ENCODE measurements at regions not wholly inside any gene's neighbourhood (a gene's known extent, or its start where the extent isn't known, plus 50 kb on each side); places are given as distances from the start of the nearest gene placed in this dataset.

DNA sequence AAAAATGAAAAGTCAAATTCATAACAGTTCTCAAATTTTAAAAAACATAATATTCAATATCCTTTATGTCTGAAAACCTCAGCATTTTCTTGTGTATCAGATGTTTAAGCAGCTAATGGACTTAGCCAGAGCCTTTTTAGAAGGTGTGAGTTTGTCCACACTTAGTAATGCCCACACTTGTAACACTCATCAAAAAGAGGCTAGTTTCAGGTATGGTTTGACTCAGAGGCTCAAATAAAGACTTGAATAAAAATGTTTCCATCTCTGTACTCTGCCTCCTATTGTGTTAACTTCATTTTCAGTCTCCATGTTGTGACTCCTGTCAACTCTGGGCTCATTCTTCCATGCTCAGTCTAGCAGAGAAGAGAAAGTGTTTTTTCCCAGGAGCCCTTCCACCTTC, 311.6 kb downstream of the IRS1 start:
- Histone ChIP-seq H3K79me2 (ENCODE audit: insufficient read depth, low read length) (no peaks in the 10 kb centered on the region), H3K27me3 (ENCODE audit: insufficient read depth, low read length) (no peaks in the 10 kb centered on the region), H3K4me3 (ENCODE audit: low read depth, low read length, poor library complexity, severe bottlenecking) (no peak overlapping the region), H3K9me3 (ENCODE audit: low read length) (no peaks in the 10 kb centered on the region), H3K36me3 (ENCODE audit: insufficient read depth, low read length) (no peaks in the 10 kb centered on the region), H3K9ac (ENCODE audit: low read length) (no peak overlapping the region), H3K9me2 (ENCODE audit: low read depth, low read length) (no peaks in the 10 kb centered on the region), H2AFZ (ENCODE audit: low read length) (no peak overlapping the region), H3K4me2 (ENCODE audit: low read length) (no peak overlapping the region), H3F3A (ENCODE audit: insufficient read depth, low read length) (no peaks in the 10 kb centered on the region), H3K27ac (ENCODE audit: low read depth, low read length, poor library complexity, severe bottlenecking) (no peak overlapping the region), H4K20me1 (ENCODE audit: insufficient read depth, low read length) (no peaks in the 10 kb centered on the region), H3K4me1 (ENCODE audit: insufficient read depth, low read length, severe bottlenecking) (no peaks in the 10 kb centered on the region)
- TF ChIP-seq, protein P1, sequence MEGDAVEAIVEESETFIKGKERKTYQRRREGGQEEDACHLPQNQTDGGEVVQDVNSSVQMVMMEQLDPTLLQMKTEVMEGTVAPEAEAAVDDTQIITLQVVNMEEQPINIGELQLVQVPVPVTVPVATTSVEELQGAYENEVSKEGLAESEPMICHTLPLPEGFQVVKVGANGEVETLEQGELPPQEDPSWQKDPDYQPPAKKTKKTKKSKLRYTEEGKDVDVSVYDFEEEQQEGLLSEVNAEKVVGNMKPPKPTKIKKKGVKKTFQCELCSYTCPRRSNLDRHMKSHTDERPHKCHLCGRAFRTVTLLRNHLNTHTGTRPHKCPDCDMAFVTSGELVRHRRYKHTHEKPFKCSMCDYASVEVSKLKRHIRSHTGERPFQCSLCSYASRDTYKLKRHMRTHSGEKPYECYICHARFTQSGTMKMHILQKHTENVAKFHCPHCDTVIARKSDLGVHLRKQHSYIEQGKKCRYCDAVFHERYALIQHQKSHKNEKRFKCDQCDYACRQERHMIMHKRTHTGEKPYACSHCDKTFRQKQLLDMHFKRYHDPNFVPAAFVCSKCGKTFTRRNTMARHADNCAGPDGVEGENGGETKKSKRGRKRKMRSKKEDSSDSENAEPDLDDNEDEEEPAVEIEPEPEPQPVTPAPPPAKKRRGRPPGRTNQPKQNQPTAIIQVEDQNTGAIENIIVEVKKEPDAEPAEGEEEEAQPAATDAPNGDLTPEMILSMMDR (IDR thresholded peaks at IDR 0.05; ENCODE audit: low read length) = no peak
- no peak for TF ChIP-seq EZH2 (IDR thresholded peaks at IDR 0.05; ENCODE audit: borderline replicate concordance, low read length)

DNA sequence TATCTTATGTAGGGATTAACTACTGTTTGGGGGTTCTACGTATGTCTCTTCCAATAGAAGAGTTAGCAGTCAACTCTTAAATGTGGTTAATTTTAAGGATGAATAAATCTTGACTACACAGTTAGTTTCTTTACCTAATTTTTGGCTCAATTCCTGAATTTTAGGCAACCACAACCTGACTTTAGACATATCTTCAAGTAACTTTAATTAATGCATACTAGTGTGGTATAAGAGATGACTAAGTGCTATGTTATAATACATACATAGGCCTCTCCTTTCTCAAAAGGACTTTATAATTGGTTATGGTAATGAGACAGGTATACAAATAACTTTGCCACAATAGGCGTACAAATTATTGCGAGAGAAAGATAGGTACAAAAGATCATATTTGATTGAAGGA, 312.0 kb downstream of the IRS1 start:
- Histone ChIP-seq H3K27me3 (ENCODE audit: insufficient read depth, low read length) (no peaks in the 10 kb centered on the region), H3F3A (ENCODE audit: insufficient read depth, low read length) (no peaks in the 10 kb centered on the region), H4K20me1 (ENCODE audit: insufficient read depth, low read length) (no peaks in the 10 kb centered on the region), H3K36me3 (ENCODE audit: insufficient read depth, low read length) (no peaks in the 10 kb centered on the region), H3K9me3 (ENCODE audit: low read length) (no peaks in the 10 kb centered on the region), H3K9me2 (ENCODE audit: low read depth, low read length) (no peaks in the 10 kb centered on the region), H3K4me1 (ENCODE audit: insufficient read depth, low read length, severe bottlenecking) (no peaks in the 10 kb centered on the region), H2AFZ (ENCODE audit: low read length) (no peak overlapping the region), H3K79me2 (ENCODE audit: insufficient read depth, low read length) (no peaks in the 10 kb centered on the region), H3K27ac (ENCODE audit: low read depth, low read length, poor library complexity, severe bottlenecking) (no peak overlapping the region), H3K9ac (ENCODE audit: low read length) (no peak overlapping the region), H3K4me2 (ENCODE audit: low read length) (no peak overlapping the region), H3K4me3 (ENCODE audit: low read depth, low read length, poor library complexity, severe bottlenecking) (no peak overlapping the region)
- TF ChIP-seq, protein P1 (IDR thresholded peaks at IDR 0.05; ENCODE audit: low read length) = no peak
- TF ChIP-seq EZH2 (IDR thresholded peaks at IDR 0.05; ENCODE audit: borderline replicate concordance, low read length) = no peak

DNA sequence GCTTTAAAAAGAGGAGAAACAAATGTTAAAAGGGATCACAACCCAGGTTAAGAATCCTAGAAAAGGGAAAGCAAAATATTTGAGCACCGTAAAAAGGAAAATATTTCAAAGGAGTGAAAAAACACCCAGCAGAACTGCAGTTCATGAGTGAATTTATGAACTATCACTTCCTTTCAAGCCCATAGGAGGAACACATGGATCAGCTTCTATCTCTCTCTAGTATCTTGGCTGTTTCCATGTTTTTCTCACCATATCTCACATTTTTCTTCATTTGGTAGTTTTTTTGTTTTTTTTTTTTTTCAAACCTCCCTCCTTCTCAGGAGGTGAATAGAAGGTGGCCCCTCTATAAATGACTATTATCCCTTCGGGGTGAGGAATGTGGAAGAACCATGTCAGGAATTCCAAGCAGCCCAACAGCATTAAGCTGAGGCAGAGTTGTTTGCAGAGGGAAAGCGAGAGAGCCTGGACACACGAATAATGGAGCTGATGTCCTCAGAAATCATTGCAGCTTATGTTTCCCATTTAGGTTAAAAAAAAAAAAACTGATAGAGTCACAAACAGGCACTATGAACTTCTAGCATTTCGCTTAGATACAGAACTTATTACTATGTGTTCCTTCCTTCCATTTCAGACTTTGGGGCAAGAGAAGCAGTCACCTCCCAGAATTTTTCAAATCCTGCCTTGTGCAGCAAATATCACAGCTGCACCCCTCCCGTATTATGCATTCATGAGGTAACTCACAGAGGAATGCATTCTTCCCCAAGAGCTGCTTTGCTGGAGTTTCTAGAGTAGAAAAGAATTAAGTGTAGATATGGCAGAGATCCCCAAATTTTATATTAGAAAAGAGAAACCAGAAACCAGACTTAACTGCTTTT, 315.6 kb downstream of the IRS1 start:
- no peaks in the 10 kb centered on the region for H4K20me1 ChIP-seq (ENCODE audit: insufficient read depth, low read length)
- H3K79me2 ChIP-seq (ENCODE audit: insufficient read depth, low read length) = no peaks in the 10 kb centered on the region
- no peak overlapping the region for H3K4me2 ChIP-seq (ENCODE audit: low read length)
- H3K4me1 ChIP-seq (ENCODE audit: insufficient read depth, low read length, severe bottlenecking) = no peaks in the 10 kb centered on the region
- no peak overlapping the region for H3K4me3 ChIP-seq (ENCODE audit: low read depth, low read length, poor library complexity, severe bottlenecking)
- H3K9me3 ChIP-seq (ENCODE audit: low read length) = no peaks in the 10 kb centered on the region
- TF ChIP-seq, protein P1 (IDR thresholded peaks at IDR 0.05; ENCODE audit: low read length) = no peak
- no peak for TF ChIP-seq EZH2 (IDR thresholded peaks at IDR 0.05; ENCODE audit: borderline replicate concordance, low read length)
- no peaks in the 10 kb centered on the region for H3K9me2 ChIP-seq (ENCODE audit: low read depth, low read length)
- no peak overlapping the region for H2AFZ ChIP-seq (ENCODE audit: low read length)
- no peak overlapping the region for H3K9ac ChIP-seq (ENCODE audit: low read length)
- no peak overlapping the region for H3K27ac ChIP-seq (ENCODE audit: low read depth, low read length, poor library complexity, severe bottlenecking)
- no peaks in the 10 kb centered on the region for H3K27me3 ChIP-seq (ENCODE audit: insufficient read depth, low read length)
- H3K36me3 ChIP-seq (ENCODE audit: insufficient read depth, low read length) = no peaks in the 10 kb centered on the region
- H3F3A ChIP-seq (ENCODE audit: insufficient read depth, low read length) = no peaks in the 10 kb centered on the region

All from OCI-LY1 (cell line).